SU-DHL-6 (cell line): ENCODE measurements at regions not wholly inside any gene's neighbourhood (a gene's known extent, or its start where the extent isn't known, plus 50 kb on each side); places are given as distances from the start of the nearest gene placed in this dataset.

Experiments
- H2AFZ ChIP-seq: fragments of 200-600 bp; sonication (generic); 2 replicates; pipeline ENCODE4 v1.6.1; 2014; ENCODE audit warnings: low read depth, mild to moderate bottlenecking, moderate library complexity, mixed read lengths, antibody characterized with exemption, low read length; ENCODE audit not compliant: severe bottlenecking
- H3F3A ChIP-seq: fragments of 200-600 bp; shearing (Covaris generic); 2 replicates; pipeline ENCODE4 v1.6.0; 2016; ENCODE audit warnings: antibody characterized with exemption, mild to moderate bottlenecking; ENCODE audit not compliant: insufficient read depth
- H3K27ac ChIP-seq: fragments of 200-600 bp; sonication (generic); 2 replicates; pipeline ENCODE4 v1.5.1; 2016; ENCODE audit warnings: low read depth, mild to moderate bottlenecking, low read length, moderate library complexity, mixed read lengths
- H3K27me3 ChIP-seq: fragments of 200-600 bp; sonication (generic), shearing (Covaris generic); 2 replicates; pipeline ENCODE4 v1.6.0; 2014; ENCODE audit warnings: mild to moderate bottlenecking, low read length
- H3K36me3 ChIP-seq: fragments of 200-600 bp; sonication (generic); 2 replicates; pipeline ENCODE4 v1.6.1; 2014; ENCODE audit warnings: mild to moderate bottlenecking, low read length, mixed read lengths
- H3K4me2 ChIP-seq: fragments of 300-600, 200-600 bp; shearing (Covaris generic), sonication (generic); 2 replicates; pipeline ENCODE4 v1.6.0; 2014; ENCODE audit warnings: low read length, low read depth, mild to moderate bottlenecking; ENCODE audit not compliant: poor library complexity, severe bottlenecking
- H3K4me3 ChIP-seq: fragments of 200-600 bp; sonication (generic); 2 replicates; pipeline ENCODE4 v1.5.1; 2014; ENCODE audit warnings: antibody characterized with exemption, low read length, mild to moderate bottlenecking, mixed read lengths; ENCODE audit not compliant: insufficient read depth, poor library complexity, severe bottlenecking
- H3K79me2 ChIP-seq: fragments of 200-600 bp; sonication (generic); 2 replicates; pipeline ENCODE4 v1.6.1; 2014; ENCODE audit warnings: mild to moderate bottlenecking, low read length, moderate library complexity; ENCODE audit not compliant: insufficient read depth
- H3K9ac ChIP-seq: fragments of 200-600 bp; sonication (generic); 2 replicates; pipeline ENCODE4 v1.7.0; 2014; ENCODE audit warnings: mild to moderate bottlenecking, low read length
- H3K9me2 ChIP-seq: fragments of 200-600 bp; sonication (generic); replicated peaks from 2 replicates; pipeline ENCODE4 v1.6.1; 2014; ENCODE audit warnings: low read length; ENCODE audit not compliant: insufficient read depth
- H3K9me3 ChIP-seq: fragments of 200-600 bp; sonication (generic); 2 replicates; pipeline ENCODE4 v1.6.1; 2014; ENCODE audit warnings: low read length, mixed read lengths; ENCODE audit not compliant: insufficient read depth
- H4K20me1 ChIP-seq: fragments of 200-600 bp; sonication (generic); 2 replicates; pipeline ENCODE4 v1.6.1; 2014; ENCODE audit warnings: low read depth, mild to moderate bottlenecking, antibody characterized with exemption, low read length, moderate library complexity, mixed read lengths
- EZH2phosphoT487 ChIP-seq: fragments of 200-600 bp; sonication (generic), shearing (Covaris generic); conservative IDR thresholded peaks from 2 replicates; pipeline ENCODE4 v1.6.1; 2018; ENCODE audit warnings: mild to moderate bottlenecking, antibody characterized with exemption, low read length, moderate library complexity, mixed read lengths
- TF ChIP-seq, protein P1 (sequence below): fragments of 200-600 bp; sonication (generic); IDR thresholded peaks from one replicate; pipeline ENCODE4 v1.5.1; 2017; ENCODE audit warnings: antibody characterized with exemption, mild to moderate bottlenecking, low read length, moderate library complexity; ENCODE audit not compliant: insufficient read depth, poor library complexity, severe bottlenecking

DNA sequence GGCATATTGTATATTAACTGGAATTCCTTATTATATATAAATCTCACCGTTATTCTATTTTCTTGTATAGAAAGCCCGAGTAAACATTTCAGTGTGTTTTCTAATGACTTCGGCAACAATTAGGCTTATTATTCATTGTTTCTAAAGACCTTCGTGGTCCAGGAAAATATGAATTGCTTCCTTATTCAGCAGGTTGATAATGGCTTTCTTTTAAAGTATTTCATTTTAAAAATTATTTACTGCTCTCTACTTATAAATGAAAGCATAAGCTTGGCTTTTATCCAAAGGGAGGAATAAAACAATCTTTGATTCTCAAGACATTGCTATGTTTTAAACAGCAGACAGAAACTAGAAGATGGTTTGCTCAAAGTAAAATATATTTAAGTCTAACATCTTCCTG lies 198.4 kb upstream of the RGS18 start:
- Histone ChIP-seq H2AFZ (peak overlapping the region; percentile 19), H3K4me3 (no peak overlapping the region), H4K20me1 (no peaks in the 10 kb centered on the region), H3K9me2 (no peaks in the 10 kb centered on the region), H3K79me2 (no peaks in the 10 kb centered on the region), H3K27me3 (no peaks in the 10 kb centered on the region), H3K9me3 (no peaks in the 10 kb centered on the region), H3K4me2 (no peak overlapping the region), H3K36me3 (no peaks in the 10 kb centered on the region), H3K27ac (no peak overlapping the region), H3K9ac (no peak overlapping the region), H3F3A (no peaks in the 10 kb centered on the region)
- no peak for TF ChIP-seq EZH2phosphoT487
- TF ChIP-seq, protein P1, sequence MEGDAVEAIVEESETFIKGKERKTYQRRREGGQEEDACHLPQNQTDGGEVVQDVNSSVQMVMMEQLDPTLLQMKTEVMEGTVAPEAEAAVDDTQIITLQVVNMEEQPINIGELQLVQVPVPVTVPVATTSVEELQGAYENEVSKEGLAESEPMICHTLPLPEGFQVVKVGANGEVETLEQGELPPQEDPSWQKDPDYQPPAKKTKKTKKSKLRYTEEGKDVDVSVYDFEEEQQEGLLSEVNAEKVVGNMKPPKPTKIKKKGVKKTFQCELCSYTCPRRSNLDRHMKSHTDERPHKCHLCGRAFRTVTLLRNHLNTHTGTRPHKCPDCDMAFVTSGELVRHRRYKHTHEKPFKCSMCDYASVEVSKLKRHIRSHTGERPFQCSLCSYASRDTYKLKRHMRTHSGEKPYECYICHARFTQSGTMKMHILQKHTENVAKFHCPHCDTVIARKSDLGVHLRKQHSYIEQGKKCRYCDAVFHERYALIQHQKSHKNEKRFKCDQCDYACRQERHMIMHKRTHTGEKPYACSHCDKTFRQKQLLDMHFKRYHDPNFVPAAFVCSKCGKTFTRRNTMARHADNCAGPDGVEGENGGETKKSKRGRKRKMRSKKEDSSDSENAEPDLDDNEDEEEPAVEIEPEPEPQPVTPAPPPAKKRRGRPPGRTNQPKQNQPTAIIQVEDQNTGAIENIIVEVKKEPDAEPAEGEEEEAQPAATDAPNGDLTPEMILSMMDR: no peak

DNA sequence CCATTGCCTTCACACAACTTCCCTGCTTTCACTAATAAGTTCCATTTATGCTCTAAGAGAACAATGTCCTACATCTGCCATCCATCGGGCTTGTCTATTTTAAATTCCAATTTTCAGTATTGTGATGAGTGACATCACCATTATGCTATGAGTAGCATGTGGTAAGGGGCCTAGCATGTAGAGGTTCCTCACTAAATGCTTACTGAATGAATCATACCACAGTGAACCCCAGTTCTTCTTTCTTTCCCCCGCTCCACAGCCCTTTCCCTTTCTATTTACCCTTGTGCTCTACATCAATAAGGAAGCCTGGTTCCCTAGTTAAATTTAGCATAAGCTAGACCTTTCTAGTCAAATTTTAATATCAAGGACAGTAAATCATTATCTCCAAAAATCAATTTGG lies 195.0 kb upstream of the RGS18 start:
- TF ChIP-seq, protein P1: no peak
- no peak for TF ChIP-seq EZH2phosphoT487
- H3K4me2 ChIP-seq: no peak overlapping the region
- H3F3A ChIP-seq: no peaks in the 10 kb centered on the region
- peak overlapping the region; percentile 64 for H2AFZ ChIP-seq
- no peak overlapping the region for H3K9ac ChIP-seq
- H4K20me1 ChIP-seq: no peaks in the 10 kb centered on the region
- H3K9me3 ChIP-seq: no peaks in the 10 kb centered on the region
- no peak overlapping the region for H3K27ac ChIP-seq
- no peaks in the 10 kb centered on the region for H3K9me2 ChIP-seq
- H3K79me2 ChIP-seq: no peaks in the 10 kb centered on the region
- no peaks in the 10 kb centered on the region for H3K27me3 ChIP-seq
- H3K4me3 ChIP-seq: no peak overlapping the region
- H3K36me3 ChIP-seq: no peaks in the 10 kb centered on the region

DNA sequence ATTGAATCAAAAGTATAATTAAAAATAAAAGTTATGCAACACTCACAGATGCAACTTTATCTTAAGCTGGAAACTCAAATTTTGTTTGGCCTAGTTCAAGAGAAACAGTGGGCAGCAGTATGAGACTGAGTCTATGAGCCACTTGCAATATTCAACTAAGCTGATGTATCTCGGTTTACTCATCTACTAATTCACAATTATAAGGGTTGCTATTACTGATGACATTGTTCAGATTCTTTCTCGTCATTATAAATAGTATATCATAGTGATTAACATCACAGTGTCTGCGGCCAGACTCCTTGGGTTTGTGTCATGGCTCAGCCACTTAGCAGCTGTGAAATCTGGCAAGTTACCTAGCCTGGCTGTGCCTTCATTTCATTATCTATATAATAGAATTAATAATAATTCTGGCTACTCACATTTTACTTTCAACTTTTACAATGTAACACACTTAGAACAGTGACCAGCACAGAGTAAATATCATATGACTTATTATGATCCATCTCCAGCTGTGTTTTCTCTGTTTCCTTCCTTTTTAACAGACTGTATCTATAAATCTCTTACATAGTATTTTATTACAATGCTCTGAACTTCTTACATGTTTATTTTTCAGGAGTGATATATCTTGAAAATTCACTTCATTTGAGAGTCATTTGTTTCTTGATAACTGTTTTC lies 194.3 kb upstream of the RGS18 start:
- Histone ChIP-seq H3K36me3 (no peaks in the 10 kb centered on the region), H3K9me2 (no peaks in the 10 kb centered on the region), H3K27ac (no peak overlapping the region), H3F3A (no peaks in the 10 kb centered on the region), H3K9me3 (no peaks in the 10 kb centered on the region), H3K4me3 (no peak overlapping the region), H3K9ac (no peak overlapping the region), H3K79me2 (no peaks in the 10 kb centered on the region), H3K4me2 (no peak overlapping the region), H2AFZ (peak overlapping the region; percentile 41), H3K27me3 (no peaks in the 10 kb centered on the region), H4K20me1 (no peaks in the 10 kb centered on the region)
- TF ChIP-seq EZH2phosphoT487: no peak
- TF ChIP-seq, protein P1: no peak
